ENCODE measurements at regions not wholly inside any gene's neighbourhood (a gene's known extent, or its start where the extent isn't known, plus 50 kb on each side); places are given as distances from the start of the nearest gene placed in this dataset.
A peak's percentile ranks its signal among the peaks of the same experiment; 100 is the strongest.

DNA sequence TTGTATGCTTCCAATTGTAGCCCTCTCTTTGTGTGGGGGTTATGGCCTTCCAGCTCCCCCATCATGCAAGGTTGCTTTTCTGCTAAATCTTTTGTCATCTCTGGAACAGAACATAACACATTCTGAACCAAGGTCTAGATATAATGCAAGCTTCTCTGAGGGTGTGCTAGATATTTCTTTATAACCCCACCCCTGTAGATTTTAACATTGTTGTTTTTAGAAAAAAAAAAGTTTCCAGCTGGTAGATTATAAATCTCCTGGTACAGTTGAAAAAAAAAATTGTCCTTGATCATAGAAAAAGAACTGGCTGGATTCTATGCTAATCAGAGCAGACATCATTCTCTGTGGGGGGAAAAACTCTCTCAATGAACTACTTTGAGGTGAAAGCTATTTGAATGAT is 363.3 kb downstream of the METTL15 start:
- no peak for DNase-seq

DNA sequence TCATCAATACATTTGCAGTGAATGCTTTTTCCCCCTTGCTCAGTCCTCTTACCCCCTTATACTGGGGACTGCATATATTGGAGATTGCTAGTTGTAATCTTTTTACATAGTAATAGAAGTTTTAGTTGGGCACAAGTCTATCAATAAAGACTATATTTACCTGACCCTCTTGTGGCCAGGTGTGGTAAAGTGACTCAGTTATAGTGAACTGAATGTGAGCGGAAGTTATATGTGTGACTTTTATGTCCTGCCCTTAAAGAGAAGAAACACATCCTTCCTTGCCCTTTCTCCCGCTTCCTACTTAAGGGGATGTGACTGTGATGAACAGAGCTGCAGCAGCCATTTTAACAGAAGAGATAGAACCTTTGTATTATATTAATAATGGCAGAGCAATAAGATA is 362.0 kb downstream of the METTL15 start:
- DNase-seq: no peak

DNA sequence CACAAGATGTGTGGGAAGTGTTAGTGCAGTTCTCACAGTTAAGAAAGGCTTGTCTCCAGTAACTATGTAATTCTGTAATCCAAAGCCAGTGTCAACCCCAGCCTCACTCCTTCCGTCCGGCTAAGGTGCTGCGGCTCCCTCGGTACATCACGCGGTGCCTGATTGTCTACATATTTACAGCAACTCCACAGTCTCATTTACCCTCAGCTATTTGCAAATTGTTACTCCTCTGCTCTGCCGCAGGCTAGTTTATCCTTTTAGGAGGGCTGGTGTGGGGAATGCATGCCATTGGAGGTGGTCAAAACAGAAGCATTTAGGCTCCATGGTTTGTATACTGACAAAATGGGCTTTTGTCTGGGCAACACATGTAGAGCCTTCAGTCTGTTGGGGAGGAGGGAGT is 358.3 kb downstream of the METTL15 start:
- DNase-seq: no peak

DNA sequence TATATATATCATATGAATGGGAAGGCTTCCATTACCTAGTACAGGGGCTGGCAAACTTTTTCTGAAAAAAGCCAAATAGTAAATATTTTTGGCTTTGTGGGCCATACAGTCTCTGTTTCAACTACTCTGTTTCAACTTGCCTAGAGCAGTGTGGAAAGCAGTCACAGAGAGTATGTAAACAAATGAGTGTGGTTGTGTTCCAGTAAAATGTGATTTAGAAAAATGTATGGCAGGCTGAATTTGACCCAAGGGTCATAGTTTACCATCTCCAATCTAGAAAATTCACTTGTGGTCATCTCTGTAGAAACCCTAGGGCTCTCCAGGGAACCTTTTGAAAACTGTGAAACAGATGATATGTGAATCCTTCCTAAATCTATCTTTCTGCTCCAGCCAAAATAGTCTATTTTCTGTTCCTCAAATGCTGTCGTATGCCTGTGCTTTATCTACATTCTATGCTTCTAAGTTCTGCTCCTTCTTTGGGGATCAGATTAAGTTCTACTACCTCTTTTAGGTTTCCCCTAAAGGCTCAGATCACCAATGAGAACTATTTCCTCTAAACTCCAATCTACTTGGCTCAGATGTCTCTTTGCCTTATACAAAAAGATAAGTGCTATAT is 356.2 kb downstream of the METTL15 start:
- no peak for DNase-seq

DNA sequence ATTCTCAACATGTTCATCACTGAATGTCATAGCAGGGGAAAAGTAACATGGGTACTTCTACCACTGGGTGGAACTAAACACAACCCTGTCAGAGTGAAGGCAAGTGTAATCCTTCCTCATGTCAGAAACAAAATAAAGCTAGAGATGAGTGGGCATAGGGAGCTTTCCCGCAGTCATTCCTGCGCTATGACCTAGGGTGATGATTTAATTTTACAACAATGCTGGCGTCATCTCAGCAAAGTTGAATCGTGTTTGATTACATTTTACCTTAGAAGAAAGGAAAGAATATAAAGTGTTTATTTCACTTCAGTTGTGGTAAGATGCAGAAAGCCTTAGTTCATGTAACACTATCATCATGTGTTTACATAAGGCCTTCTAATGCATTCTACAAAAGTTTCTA is 355.6 kb downstream of the METTL15 start:
- DNase-seq: no peak

DNA sequence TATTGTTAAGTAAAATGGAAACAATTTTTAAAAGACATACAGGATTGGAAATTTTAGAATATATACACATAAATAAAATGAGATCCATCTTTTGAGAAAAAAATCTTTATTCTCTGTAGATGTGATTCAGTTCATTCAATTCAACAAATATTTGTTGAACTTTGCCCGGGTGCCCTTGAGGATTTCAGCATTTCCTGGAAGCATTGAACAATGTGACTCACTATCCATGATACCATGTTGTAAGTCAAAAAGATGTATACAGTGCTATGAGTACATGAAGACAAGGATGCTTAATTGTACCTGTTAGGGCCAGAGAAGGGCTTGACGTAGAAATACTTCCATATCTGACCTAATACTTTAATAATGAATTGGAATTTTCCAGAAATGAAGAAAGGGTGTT is 353.7 kb downstream of the METTL15 start:
- no peak for DNase-seq

DNA sequence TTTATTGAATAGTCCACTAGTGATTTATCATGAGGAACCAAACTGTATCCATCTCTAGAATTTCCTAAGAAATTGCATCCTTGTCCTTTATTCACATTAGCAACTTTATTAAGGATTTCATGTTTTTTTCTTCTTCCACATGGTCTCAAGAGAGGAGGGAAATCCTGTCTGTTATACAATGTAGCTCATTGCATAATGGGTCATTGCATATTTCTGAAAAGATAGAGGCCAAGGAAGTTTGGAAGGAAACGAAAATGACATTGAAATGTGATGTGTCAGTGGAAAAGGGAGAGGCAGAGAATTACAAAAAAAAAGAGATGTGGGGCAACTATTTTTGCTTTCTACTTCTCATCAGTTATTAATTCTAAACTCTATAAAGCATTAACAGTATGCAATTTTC is 353.1 kb downstream of the METTL15 start:
- DNase-seq: no peak

DNA sequence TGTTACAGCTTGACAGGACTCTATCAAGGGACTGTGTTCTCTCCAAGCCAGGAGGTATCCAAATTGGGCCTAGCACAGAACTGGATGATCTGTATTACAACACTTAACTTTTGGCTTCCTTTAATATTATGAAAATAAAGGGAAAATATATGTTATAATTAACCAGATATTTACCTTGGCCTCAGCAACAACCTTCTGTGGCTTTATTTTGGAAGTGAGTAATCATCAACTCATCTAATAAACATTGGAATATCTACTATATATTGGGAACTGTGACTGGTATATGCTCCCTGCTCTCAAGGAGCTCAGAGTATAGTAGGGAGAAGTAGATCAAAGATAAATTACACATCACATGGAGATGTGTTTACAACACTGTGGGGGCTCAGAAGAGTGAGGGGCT is 352.2 kb downstream of the METTL15 start:
- DNase-seq: no peak

DNA sequence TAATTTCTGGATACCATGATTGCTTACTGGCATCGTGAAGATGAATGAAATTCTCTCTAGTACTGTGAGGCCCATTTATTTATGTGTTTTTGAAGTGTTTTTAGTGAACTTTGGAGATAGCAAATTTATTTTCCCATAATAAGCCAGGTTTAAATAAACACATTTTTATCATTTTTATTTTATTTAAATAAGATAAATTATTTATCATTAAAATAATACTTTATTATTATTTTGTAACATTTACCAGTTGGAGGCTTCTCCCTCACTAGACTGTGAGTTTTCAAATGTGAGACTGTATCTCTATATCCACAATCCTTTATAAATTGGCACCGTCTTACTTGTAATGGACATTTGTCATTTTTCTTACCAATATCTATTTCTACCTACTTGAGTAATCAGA is 351.7 kb downstream of the METTL15 start:
- DNase-seq: no peak

DNA sequence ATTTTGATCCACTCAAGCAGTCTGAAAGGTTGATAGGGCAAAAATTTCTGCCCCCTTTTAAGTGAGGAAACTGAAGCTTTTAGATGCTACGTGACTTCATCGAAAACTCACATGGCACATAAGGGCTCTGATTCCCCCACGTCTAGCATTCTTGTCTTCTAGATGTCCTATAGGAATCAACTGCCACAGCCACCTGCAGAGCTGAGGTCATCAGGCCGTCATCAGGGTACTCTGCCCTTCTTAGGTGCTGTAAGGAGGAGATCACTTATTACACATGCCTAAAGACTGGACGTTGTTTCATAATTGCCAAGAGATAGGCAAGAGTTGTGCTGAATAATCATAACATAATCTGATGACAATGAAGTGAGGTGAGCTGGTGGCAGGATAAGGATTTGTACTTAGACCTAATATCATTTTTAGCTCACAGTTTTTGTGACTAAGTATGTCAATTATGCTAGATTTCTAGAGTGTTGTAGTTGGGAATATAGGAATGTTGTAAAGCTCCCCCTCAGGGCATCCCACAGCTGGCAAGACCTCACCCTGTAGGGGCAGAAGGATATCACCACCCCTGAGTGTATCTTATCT is 349.4 kb downstream of the METTL15 start:
- no peak for DNase-seq

DNA sequence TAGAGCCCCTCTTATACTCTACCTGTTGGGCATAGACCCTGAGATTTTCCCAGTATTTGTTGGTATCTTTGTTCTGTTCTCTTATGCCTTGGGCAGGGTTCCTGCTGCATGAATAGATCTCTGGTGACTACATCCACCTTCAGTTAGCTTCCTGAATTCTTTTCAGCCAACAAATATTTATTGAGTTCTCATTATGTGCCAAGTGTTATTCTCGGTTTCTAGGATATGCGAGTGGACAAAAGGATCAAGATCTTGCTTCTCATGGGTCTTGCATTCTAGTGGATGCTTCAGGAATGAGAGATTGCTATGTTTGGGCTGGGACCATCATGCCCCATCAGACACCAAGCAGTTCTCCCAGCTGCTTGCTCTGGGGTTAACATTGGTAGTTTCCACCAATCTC is 340.0 kb downstream of the METTL15 start:
- no peak for DNase-seq

DNA sequence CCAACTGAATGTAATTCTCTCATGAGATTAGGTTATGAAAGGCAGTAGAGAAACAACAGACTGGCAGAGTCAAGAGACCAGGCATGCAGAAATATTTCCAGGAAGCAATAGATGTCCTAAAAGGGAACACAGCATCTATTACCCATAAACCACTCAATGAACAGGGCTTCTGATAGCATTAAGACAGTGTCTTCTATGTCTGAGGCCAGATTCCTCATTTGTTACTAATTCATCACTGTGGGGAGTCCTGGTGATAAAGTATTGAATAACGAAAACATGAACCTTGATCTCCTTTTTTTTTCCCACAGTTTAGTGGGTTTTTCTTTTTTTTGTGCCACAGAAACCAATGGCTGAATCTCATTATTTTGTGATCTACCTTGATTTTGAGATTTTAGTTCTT is 339.0 kb downstream of the METTL15 start:
- no peak for DNase-seq

DNA sequence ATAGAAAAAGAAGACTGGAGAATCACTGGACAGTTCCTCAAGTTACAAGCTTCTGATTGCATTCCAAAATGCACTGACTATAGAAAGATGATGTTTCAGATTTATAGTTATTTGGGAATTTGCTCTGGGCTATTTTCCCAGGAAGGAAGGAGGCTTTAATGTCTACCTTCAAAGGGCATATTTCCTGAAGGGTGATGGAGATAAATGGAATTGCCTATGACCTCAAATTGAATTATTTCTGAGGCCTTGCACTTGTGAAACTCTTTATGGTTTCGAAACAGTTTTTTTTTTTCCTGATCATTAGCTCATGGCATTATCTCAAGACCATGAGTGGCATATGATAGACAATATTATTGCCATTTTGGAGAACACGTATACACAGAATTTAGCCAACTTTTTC is 333.9 kb downstream of the METTL15 start:
- DNase-seq: no peak

DNA sequence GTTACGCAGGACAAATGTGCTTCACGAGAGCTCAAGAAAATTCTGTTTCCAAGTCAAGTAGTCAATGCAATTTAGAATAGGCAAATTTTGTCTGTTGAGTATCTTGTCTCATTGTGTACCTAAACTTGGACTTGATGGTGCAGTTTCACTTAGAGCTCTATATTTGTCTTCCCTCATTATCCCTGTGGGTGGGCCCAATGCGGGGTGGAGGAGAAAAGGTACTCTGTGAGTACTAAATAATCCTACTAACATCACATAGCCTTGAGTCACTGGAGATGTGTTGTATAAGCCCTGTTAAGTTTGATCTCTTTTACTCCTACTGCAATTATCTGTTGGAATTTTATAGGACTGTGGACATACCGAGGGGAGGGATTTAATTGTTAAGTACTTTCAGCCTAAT is 331.2 kb downstream of the METTL15 start:
- no peak for DNase-seq

DNA sequence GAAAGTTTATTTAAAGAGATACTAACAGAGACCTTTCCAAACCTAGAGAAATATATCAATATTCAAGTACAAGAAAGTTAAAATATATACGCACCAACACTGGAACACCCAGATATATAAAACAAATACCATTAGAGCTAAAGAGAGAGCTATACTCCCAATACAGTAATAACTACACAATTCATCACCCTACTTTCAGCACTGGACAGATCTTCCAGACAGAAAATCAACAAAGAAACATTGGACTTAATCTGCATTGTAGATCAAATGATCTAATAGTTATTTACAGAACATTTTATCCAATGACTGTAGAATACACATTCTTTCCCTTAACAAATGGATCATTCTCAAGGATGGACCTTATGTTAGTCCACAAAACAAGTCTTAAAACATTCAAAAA is 311.9 kb downstream of the METTL15 start:
- DNase-seq: no peak

DNA sequence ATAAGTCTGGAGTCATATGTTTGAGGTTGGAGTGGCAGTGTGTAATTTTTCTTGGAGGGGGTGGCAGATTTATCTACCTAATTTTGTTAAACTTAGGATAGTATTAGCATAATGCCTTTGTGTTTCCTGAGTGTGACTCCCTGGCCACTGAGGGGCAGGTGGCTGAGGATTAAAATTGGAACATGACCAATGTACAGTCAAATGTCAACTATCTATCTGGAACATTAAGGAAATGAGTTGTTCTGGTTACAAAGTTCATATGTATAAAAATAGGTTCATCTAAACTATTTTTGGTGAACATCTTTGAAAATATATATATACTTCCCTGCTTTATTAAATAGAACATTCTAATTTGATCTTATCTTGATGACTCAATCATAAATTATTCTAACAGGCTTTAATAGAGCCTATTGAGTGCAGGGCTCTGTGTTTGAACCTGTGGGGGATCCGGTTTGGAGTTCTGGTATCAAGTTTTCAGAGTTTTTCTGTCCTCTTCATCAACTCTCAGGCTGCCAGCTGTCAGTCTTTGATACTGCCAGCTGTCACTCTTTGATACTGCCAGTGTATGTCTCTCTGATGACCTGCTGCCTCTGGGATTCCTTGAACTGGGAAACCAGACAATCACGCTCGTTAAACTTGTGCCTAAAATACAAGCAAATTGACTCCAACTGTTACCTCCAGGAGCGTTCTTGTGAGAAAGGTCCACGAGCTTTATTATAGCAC is 309.6 kb downstream of the METTL15 start:
- DNase-seq: no peak

DNA sequence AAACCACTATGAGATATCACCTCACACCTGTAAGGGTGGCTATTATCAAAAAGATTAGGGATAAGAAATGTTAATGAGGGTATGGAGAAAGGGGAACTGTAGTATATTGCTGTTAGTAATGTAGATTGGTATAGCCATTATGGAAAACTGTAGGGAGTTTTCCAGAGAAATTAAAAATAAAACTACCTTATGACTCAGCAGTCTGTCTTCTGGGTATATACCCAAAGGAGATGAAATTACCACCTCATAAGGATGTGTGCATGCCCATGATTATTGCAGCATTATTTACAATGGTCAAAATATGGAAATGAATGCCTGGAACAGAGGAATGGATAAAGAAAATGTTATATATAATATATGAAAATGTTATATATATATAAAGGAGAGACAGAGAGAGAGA is 303.8 kb downstream of the METTL15 start:
- DNase-seq: no peak

DNA sequence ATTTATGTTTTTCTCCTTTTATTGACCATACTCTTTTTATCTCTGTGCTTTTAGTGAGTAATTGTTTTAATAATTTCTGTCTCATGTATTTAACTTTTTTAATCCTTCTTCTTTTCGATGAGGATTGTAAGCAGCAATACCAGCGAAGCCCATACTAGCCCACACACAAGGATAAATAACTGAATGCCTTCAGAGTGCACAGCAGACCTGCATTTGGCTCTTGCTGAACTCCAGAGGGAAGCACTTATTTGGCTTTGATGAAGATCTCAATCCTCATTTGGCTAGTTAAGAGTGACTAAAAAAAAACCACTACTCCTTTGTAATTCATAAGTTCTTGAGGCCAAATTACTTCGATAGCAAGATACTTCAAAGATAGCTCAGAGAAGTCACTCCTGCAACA is 293.3 kb downstream of the METTL15 start:
- DNase-seq: no peak

DNA sequence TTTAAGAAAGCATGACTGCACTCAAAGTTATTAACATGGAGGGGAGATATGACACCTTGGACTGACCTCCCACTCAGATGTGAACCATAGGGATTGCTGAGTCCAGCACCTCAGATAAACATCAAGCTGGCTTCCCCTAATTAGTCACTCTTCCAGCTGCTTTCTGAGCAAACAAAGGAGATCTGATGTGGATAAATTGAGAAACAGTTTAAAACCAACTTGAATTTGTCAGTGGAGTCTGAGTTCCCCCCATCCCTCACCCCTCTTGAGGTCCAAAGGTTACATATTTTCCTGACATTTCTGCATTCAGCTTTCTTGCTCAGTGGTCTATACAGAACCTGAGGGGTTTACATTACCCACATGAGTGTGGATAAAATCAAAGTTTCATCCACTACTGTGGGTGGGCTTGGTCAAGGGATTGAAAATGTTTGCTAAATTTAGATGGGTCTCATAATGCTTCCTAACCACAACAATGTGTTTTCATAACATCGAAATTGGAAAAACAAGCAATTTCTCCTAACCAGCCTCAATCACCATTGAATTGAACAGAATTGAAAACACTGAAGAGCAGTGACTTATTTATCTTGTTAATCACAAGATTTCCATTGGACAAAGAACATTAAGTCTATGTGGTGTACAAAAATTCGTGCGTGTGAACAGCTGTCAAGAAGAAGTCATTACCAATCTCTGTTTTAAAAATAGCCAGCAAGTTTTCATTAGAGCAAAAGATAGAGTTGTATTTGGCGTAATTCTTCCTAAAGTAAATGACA is 292.3 kb downstream of the METTL15 start:
- no peak for DNase-seq

DNA sequence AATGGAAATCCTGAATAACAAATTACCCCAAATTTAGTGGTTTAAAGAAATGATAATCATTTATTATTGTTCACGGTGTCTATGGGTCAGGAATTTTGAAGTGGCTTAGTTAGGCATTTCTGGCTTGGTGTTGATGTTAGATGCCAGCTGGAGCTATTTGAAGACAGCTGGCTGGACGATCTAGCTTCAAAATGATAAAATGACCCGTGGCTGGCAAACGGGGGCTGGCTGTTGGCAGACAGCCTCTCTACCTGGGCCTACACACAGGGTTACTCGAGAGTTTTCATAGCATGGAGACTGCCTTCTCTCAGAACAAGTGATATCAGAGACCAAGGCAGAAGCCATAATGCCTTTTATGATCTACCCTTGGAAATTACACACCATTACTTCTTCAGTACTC is 285.2 kb downstream of the METTL15 start:
- DNase-seq: peak; percentile 40

DNA sequence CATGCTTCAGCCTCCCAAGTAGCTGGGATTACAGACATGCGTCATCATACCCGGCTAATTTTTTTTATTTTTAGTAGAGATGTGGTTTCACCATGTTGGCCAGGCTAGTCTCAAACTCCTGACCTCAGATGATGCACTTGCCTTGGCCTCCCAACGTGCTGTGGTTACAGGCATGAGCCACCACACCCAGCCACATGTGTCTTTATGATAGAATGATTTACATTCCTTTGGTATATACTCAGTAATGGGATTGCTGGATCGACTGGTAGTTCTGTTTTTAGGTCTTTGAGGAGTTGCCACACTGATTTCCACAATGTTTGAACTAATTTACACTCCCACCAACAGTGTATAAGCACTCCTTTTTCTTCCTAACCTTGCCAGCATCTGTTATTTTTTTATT is 276.2 kb downstream of the METTL15 start:
- no peak for DNase-seq

DNA sequence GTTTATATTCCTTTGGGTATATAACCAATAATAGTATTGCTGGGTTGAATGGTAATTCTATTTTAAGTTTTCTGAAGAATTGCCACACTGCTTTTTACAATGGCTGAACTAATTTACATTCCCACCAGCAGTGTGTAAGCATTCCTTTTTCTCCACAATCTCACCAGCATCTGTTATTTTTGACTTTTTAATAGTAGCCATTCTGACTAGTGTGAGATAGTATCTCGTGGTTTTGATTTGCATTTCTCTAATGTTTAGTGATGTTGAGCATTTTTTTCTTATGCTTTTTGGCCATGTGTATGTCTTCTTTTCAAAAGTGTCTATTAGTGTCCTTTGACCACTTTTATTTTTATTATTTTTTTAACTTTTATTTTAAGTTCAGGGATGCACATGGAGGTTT is 275.3 kb downstream of the METTL15 start:
- DNase-seq: no peak

Measured in tongue (tissue), 1 donor.